ENCODE measurements at regions not wholly inside any gene's neighbourhood (a gene's known extent, or its start where the extent isn't known, plus 50 kb on each side); places are given as distances from the start of the nearest gene placed in this dataset.

GRCh38 chr3:117822416-117822815 is 1112.8 kb downstream of the TUSC7 start:
- TF ChIP-seq BHLHE40 (IDR thresholded peaks at IDR 0.05; ENCODE audit: borderline replicate concordance) (no peak), FOXM1 (IDR thresholded peaks at IDR 0.05; ENCODE audit: borderline replicate concordance) (no peak), LEF1 (IDR thresholded peaks at IDR 0.05; ENCODE audit: borderline replicate concordance) (no peak), PKNOX1 (IDR thresholded peaks at IDR 0.05) (no peak), SUZ12 (IDR thresholded peaks at IDR 0.05) (no peak), TARDBP (IDR thresholded peaks at IDR 0.05) (no peak)
